ENCODE measurements at regions not wholly inside any gene's neighbourhood (a gene's known extent, or its start where the extent isn't known, plus 50 kb on each side); places are given as distances from the start of the nearest gene placed in this dataset.
"Not testable (repeated sequence)": the region's sequence is repeated elsewhere in the genome, so short reads cannot be mapped to it uniquely, and the experiment has no call there.

DNA sequence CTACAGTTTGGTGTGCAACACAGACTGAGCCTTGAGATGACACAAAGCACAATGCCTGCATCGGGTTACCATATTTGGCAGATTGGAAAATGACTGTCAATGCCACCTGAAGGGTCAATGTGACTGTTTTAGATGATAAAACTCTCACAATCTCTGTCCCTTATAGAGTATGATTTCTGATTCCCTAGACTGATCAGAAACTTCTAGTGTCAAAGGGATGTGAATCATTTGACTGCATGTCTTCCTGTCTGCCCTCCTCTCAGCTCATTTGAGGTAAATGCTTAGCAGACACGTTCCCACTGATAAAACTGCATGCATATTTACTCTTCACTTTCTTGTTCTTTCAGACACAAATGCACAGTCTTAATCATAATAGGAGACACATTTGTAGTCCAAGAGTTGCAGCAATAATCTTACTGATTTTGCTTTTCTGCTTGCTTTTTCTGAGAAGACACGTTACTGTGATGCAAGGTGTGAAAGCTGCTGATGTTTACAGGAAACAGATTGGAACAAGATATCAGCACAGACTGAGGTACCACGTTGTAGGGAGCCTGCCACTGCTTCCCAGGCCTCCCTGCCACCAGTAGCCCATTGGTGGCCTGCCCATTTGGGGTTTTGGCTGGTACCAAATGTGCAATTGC is 77.8 kb downstream of the GCNT4 start:
- TF ChIP-seq, protein P1, sequence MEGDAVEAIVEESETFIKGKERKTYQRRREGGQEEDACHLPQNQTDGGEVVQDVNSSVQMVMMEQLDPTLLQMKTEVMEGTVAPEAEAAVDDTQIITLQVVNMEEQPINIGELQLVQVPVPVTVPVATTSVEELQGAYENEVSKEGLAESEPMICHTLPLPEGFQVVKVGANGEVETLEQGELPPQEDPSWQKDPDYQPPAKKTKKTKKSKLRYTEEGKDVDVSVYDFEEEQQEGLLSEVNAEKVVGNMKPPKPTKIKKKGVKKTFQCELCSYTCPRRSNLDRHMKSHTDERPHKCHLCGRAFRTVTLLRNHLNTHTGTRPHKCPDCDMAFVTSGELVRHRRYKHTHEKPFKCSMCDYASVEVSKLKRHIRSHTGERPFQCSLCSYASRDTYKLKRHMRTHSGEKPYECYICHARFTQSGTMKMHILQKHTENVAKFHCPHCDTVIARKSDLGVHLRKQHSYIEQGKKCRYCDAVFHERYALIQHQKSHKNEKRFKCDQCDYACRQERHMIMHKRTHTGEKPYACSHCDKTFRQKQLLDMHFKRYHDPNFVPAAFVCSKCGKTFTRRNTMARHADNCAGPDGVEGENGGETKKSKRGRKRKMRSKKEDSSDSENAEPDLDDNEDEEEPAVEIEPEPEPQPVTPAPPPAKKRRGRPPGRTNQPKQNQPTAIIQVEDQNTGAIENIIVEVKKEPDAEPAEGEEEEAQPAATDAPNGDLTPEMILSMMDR (IDR thresholded peaks at IDR 0.05; ENCODE audit: low read depth, low read length, missing control alignments), result no peak
- in situ Hi-C loops (cut with HindIII; ENCODE audit: low pct_ligation_motif_present, low sequenced_read_pairs), result no loop called here

DNA sequence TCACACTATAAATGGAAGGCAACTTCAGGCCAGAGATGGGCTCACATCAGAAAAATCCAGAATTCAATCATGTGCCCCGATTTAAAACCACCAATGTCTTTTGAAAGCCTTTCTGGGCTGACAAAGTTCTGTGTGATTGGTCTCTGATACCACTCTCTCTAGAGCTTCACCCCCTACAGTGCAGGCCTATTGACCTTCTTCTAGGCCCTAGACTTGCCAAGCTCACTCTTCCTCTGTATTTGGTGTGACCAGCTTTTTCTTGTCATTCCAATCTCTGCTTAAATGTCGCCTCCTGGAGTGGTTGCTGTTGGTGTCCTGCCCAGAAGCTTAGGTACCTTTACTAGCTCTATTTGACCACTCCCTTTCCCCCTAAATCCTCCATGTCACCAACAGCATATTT is 78.7 kb downstream of the GCNT4 start:
- TF ChIP-seq, protein P1 (IDR thresholded peaks at IDR 0.05; ENCODE audit: low read depth, low read length, missing control alignments), result no peak
- Histone ChIP-seq H3K27me3 (replicated peaks) (no peaks in the 10 kb centered on the region), H3K27ac (no peak overlapping the region), H3K36me3 (replicated peaks) (no peaks in the 10 kb centered on the region), H3K4me3 (ENCODE audit: low read depth, low read length) (no peak overlapping the region)
- in situ Hi-C loops (cut with HindIII; ENCODE audit: low pct_ligation_motif_present, low sequenced_read_pairs), result no loop called here
- DNase-seq, result no peak

More for the DNA sequence above, 77.8 kb downstream of the GCNT4 start:
- no peaks in the 10 kb centered on the region for H3K36me3 ChIP-seq (replicated peaks)
- H3K4me3 ChIP-seq (ENCODE audit: low read depth, low read length), result no peak overlapping the region
- H3K27me3 ChIP-seq (replicated peaks), result no peaks in the 10 kb centered on the region
- no peak overlapping the region for H3K27ac ChIP-seq
- no peak for DNase-seq

DNA sequence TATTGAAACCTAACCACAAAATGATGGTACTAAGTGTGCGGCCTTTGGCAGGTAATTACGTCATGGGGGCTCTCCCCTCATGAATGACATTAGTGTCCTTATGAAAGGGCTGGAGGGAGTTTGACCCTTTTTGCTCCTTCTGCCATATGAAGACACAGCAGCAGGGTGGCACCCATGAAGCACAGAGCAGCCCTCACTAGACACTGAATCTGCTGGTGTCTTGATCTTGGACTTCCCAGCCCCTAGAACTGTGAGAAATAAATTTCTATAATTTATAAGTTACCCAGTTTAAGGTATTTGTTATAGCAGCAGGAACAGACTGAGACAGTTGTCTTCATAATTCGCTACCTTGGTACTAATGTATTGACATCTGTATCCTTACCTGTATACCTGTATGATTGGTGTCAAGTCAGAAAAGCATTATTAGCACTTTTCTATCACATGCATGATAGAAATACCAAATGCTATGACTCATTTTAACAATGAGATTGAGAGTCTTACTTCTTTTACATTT is 80.4 kb downstream of the GCNT4 start:
- no peak overlapping the region for H3K27ac ChIP-seq
- no peaks in the 10 kb centered on the region for H3K27me3 ChIP-seq (replicated peaks)
- TF ChIP-seq, protein P1 (IDR thresholded peaks at IDR 0.05; ENCODE audit: low read depth, low read length, missing control alignments), result no peak
- in situ Hi-C loops (cut with HindIII; ENCODE audit: low pct_ligation_motif_present, low sequenced_read_pairs), result no loop called here
- H3K4me3 ChIP-seq (ENCODE audit: low read depth, low read length), result no peak overlapping the region
- H3K36me3 ChIP-seq (replicated peaks), result no peaks in the 10 kb centered on the region
- no peak for DNase-seq

DNA sequence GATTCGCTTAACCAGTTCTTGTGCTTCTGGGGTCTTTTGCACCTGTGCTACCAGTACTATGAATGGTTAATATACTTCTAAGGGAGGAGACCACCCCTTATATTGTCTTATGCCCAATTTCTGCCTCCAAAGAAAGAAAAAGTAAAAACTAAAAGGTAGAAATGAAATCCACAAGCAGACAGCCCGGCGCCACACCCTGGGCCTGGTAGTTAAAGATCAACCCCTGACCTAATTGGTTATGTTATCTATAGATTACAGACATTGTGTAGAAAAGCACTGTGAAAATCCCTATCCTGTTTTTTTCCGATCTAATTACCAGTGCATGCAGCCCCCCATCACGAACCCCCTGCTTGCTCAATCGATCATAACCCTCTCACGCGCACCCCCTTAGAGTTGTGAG is 81.5 kb downstream of the GCNT4 start:
- DNase-seq; H3K27me3 ChIP-seq (replicated peaks); H3K36me3 ChIP-seq (replicated peaks); in situ Hi-C loops (cut with HindIII; ENCODE audit: low pct_ligation_motif_present, low sequenced_read_pairs); H3K4me3 ChIP-seq (ENCODE audit: low read depth, low read length); H3K27ac ChIP-seq: not testable (repeated sequence)

DNA sequence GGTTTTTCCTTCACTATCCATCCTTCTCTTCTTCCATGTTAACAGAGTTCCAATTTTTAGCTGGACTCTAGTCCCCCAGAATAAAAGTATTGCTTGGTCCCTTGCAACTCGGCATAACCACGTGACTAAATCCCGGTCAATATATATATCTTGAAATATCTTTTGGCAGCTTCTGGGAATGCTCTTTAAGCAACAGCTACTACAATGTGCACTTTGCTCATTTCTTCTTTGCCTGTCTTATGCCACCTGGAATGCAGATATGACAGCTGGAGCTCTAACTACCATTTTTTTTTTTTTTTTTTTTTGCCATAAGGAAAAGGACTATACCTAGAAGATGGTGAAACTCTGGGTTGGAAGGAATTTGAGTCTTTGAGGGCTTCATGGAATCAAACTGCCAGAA is 82.6 kb downstream of the GCNT4 start:
- no peak for DNase-seq
- Histone ChIP-seq H3K36me3 (replicated peaks) (no peaks in the 10 kb centered on the region), H3K27ac (no peak overlapping the region), H3K4me3 (ENCODE audit: low read depth, low read length) (no peak overlapping the region), H3K27me3 (replicated peaks) (no peaks in the 10 kb centered on the region)
- in situ Hi-C loops (cut with HindIII; ENCODE audit: low pct_ligation_motif_present, low sequenced_read_pairs), result no loop called here
- TF ChIP-seq, protein P1 (IDR thresholded peaks at IDR 0.05; ENCODE audit: low read depth, low read length, missing control alignments), result no peak

DNA sequence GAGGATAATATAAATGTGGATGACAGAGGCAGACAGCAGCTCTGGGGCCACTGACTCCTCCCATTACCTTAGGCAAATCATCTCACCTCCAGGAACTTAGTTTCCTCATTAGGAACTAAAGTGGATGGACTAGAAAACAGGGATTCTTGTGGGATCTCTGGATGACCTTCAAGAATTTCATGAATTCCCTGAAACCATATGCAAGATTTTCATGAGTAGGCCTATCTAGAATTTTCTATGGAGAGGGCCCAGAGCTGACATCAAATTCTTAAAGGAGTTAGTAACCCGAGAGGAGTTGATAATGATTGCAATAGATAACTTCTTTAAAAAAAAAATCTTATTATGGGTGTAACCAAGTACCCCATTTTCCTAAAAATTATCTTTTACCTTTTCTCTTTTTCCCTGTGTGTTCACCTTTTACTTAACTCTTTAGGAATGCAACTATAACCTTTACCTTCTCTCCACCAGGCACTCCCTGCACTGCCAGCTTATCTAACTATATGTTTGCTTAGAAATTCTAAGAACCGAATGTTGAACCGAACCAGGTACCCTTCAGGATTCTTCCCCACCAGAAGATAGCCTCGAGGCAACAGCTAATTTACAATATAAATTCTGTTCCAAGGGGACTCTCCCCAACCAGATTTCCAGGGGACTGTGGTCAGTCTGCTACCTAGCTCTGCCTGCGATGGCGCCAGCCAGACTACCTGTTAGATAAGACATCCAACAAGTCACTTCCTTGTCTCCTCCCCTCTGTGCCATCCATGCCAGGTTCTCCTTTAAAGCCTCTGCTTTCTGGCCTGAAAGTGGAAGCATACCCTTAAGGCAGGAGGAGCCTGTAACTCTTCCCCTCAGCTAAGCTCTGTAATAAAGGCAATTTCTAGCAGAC is 86.0 kb downstream of the GCNT4 start:
- Histone ChIP-seq H3K27me3 (replicated peaks) (no peaks in the 10 kb centered on the region), H3K27ac (no peak overlapping the region), H3K36me3 (replicated peaks) (no peaks in the 10 kb centered on the region), H3K4me3 (ENCODE audit: low read depth, low read length) (no peak overlapping the region)
- in situ Hi-C loops (cut with HindIII; ENCODE audit: low pct_ligation_motif_present, low sequenced_read_pairs), result no loop called here
- TF ChIP-seq, protein P1 (IDR thresholded peaks at IDR 0.05; ENCODE audit: low read depth, low read length, missing control alignments), result no peak
- no peak for DNase-seq
